ENCODE measurements at regions not wholly inside any gene's neighbourhood (a gene's known extent, or its start where the extent isn't known, plus 50 kb on each side); places are given as distances from the start of the nearest gene placed in this dataset.
"Not testable (repeated sequence)": the region's sequence is repeated elsewhere in the genome, so short reads cannot be mapped to it uniquely, and the experiment has no call there.

GRCh38 chr2:111296122-111296804 is 175.5 kb downstream of the BCL2L11 start:
- H3K4me3 ChIP-seq (ENCODE audit: low read depth, low read length, poor library complexity, severe bottlenecking); intact Hi-C loops (cut with micrococcal nuclease; ENCODE audit: unreplicated experiment); DNase-seq (ENCODE audit: low spot score); H2AFZ ChIP-seq (ENCODE audit: low read length); H3K9me2 ChIP-seq (ENCODE audit: insufficient read depth, low read length); H3K4me2 ChIP-seq (ENCODE audit: low read length); BruUV-seq (replicated peaks); H3K36me3 ChIP-seq (ENCODE audit: insufficient read depth, low read length); POLR2A ChIA-PET; H3K9me3 ChIP-seq (ENCODE audit: low read length); CTCF ChIA-PET (ENCODE audit: unreplicated experiment); H3K27ac ChIP-seq (ENCODE audit: low read depth, low read length, poor library complexity, severe bottlenecking); H3K4me1 ChIP-seq (ENCODE audit: insufficient read depth, low read length, poor library complexity, severe bottlenecking); H3K79me2 ChIP-seq (ENCODE audit: insufficient read depth, low read depth, low read length); H4K20me1 ChIP-seq (ENCODE audit: insufficient read depth, low read length): not testable (repeated sequence)

DNA sequence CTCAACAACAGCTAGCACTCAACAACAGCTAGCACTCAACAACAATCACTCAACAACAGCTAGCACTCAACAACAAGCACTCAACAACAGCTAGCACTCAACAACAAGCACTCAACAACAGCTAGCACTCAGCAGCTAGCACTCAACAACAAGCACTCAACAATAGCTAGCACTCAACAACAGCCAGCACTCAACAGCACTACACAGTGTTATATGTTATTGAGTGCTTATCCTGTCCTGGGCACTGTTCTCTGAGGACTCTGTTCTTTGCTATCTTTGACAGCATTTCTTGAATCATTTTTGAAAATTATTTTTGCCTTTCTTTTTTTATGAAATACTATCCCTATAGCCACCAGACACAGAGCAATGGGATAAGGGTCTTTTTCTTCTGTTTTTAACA is 176.4 kb downstream of the BCL2L11 start:
- DNase-seq (ENCODE audit: low spot score); H4K20me1 ChIP-seq (ENCODE audit: insufficient read depth, low read length); BruUV-seq (replicated peaks); H2AFZ ChIP-seq (ENCODE audit: low read length); H3K9me3 ChIP-seq (ENCODE audit: low read length); H3K36me3 ChIP-seq (ENCODE audit: insufficient read depth, low read length); H3K4me2 ChIP-seq (ENCODE audit: low read length); H3K9me2 ChIP-seq (ENCODE audit: insufficient read depth, low read length); H3K4me3 ChIP-seq (ENCODE audit: low read depth, low read length, poor library complexity, severe bottlenecking); intact Hi-C loops (cut with micrococcal nuclease; ENCODE audit: unreplicated experiment); CTCF ChIA-PET (ENCODE audit: unreplicated experiment); POLR2A ChIA-PET; H3K27ac ChIP-seq (ENCODE audit: low read depth, low read length, poor library complexity, severe bottlenecking); H3K79me2 ChIP-seq (ENCODE audit: insufficient read depth, low read depth, low read length); H3K4me1 ChIP-seq (ENCODE audit: insufficient read depth, low read length, poor library complexity, severe bottlenecking): not testable (repeated sequence)

GRCh38 chr2:111298927-111299326 is 178.2 kb downstream of the BCL2L11 start:
- BruUV-seq (replicated peaks); intact Hi-C loops (cut with micrococcal nuclease; ENCODE audit: unreplicated experiment): not testable (repeated sequence)

GRCh38 chr2:111299635-111300034 is 178.9 kb downstream of the BCL2L11 start:
- H3K9me3 ChIP-seq (ENCODE audit: low read length); BruUV-seq (replicated peaks); DNase-seq (ENCODE audit: low spot score); POLR2A ChIA-PET; H3K4me2 ChIP-seq (ENCODE audit: low read length); H2AFZ ChIP-seq (ENCODE audit: low read length); H3K36me3 ChIP-seq (ENCODE audit: insufficient read depth, low read length); H3K9me2 ChIP-seq (ENCODE audit: insufficient read depth, low read length); H3K79me2 ChIP-seq (ENCODE audit: insufficient read depth, low read depth, low read length); H3K4me1 ChIP-seq (ENCODE audit: insufficient read depth, low read length, poor library complexity, severe bottlenecking); intact Hi-C loops (cut with micrococcal nuclease; ENCODE audit: unreplicated experiment); H3K27ac ChIP-seq (ENCODE audit: low read depth, low read length, poor library complexity, severe bottlenecking); CTCF ChIA-PET (ENCODE audit: unreplicated experiment); H3K4me3 ChIP-seq (ENCODE audit: low read depth, low read length, poor library complexity, severe bottlenecking); H4K20me1 ChIP-seq (ENCODE audit: insufficient read depth, low read length): not testable (repeated sequence)

More at GRCh38 chr2:111298927-111299326, 178.2 kb downstream of the BCL2L11 start:
- H3K9me2 ChIP-seq (ENCODE audit: insufficient read depth, low read length); H3K4me3 ChIP-seq (ENCODE audit: low read depth, low read length, poor library complexity, severe bottlenecking); H4K20me1 ChIP-seq (ENCODE audit: insufficient read depth, low read length); H3K36me3 ChIP-seq (ENCODE audit: insufficient read depth, low read length); H3K79me2 ChIP-seq (ENCODE audit: insufficient read depth, low read depth, low read length); H3K4me1 ChIP-seq (ENCODE audit: insufficient read depth, low read length, poor library complexity, severe bottlenecking); POLR2A ChIA-PET; H2AFZ ChIP-seq (ENCODE audit: low read length); H3K9me3 ChIP-seq (ENCODE audit: low read length); CTCF ChIA-PET (ENCODE audit: unreplicated experiment); DNase-seq (ENCODE audit: low spot score); H3K4me2 ChIP-seq (ENCODE audit: low read length); H3K27ac ChIP-seq (ENCODE audit: low read depth, low read length, poor library complexity, severe bottlenecking): not testable (repeated sequence)

- CTCF ChIA-PET (ENCODE audit: unreplicated experiment); H3K4me3 ChIP-seq (ENCODE audit: low read depth, low read length, poor library complexity, severe bottlenecking); H3K4me2 ChIP-seq (ENCODE audit: low read length); intact Hi-C loops (cut with micrococcal nuclease; ENCODE audit: unreplicated experiment); H3K79me2 ChIP-seq (ENCODE audit: insufficient read depth, low read depth, low read length); H3K36me3 ChIP-seq (ENCODE audit: insufficient read depth, low read length); H2AFZ ChIP-seq (ENCODE audit: low read length); DNase-seq (ENCODE audit: low spot score); POLR2A ChIA-PET; H3K27ac ChIP-seq (ENCODE audit: low read depth, low read length, poor library complexity, severe bottlenecking); H3K4me1 ChIP-seq (ENCODE audit: insufficient read depth, low read length, poor library complexity, severe bottlenecking); H4K20me1 ChIP-seq (ENCODE audit: insufficient read depth, low read length); H3K9me2 ChIP-seq (ENCODE audit: insufficient read depth, low read length); BruUV-seq (replicated peaks); H3K9me3 ChIP-seq (ENCODE audit: low read length): not testable (repeated sequence)
These were observed 181.0 kb downstream of the BCL2L11 start for GRCh38 chr2:111301677-111302076.

GRCh38 chr2:111302397-111303218 is 181.9 kb downstream of the BCL2L11 start:
- H3K9me2 ChIP-seq (ENCODE audit: insufficient read depth, low read length); BruUV-seq (replicated peaks); H3K36me3 ChIP-seq (ENCODE audit: insufficient read depth, low read length); H3K4me3 ChIP-seq (ENCODE audit: low read depth, low read length, poor library complexity, severe bottlenecking); H3K79me2 ChIP-seq (ENCODE audit: insufficient read depth, low read depth, low read length); H3K27ac ChIP-seq (ENCODE audit: low read depth, low read length, poor library complexity, severe bottlenecking); POLR2A ChIA-PET; H3K9me3 ChIP-seq (ENCODE audit: low read length); H4K20me1 ChIP-seq (ENCODE audit: insufficient read depth, low read length); intact Hi-C loops (cut with micrococcal nuclease; ENCODE audit: unreplicated experiment); CTCF ChIA-PET (ENCODE audit: unreplicated experiment); DNase-seq (ENCODE audit: low spot score); H3K4me1 ChIP-seq (ENCODE audit: insufficient read depth, low read length, poor library complexity, severe bottlenecking); H2AFZ ChIP-seq (ENCODE audit: low read length); H3K4me2 ChIP-seq (ENCODE audit: low read length): not testable (repeated sequence)
